ENCODE measurements at regions not wholly inside any gene's neighbourhood (a gene's known extent, or its start where the extent isn't known, plus 50 kb on each side); places are given as distances from the start of the nearest gene placed in this dataset.

GRCh38 chr13:103324641-103325040 is 258.4 kb upstream of the SLC10A2 start:
- no peak for DNase-seq (ENCODE audit: low read depth, low spot score)
- WGBS (ENCODE audit: insufficient coverage, insufficient read length), result no CpG with 5 or more reads among the region's 2 CpGs
- Histone ChIP-seq H3K27ac (ENCODE audit: low read length) (no peak overlapping the region), H3K4me1 (ENCODE audit: control insufficient read depth, insufficient read depth, low read length) (no peaks in the 10 kb centered on the region), H3K27me3 (ENCODE audit: control insufficient read depth, insufficient read depth, low read length) (no peaks in the 10 kb centered on the region), H3K9me3 (ENCODE audit: control insufficient read depth, insufficient read depth, low read length) (no peaks in the 10 kb centered on the region), H3K36me3 (ENCODE audit: control insufficient read depth, insufficient read depth, low read length) (no peaks in the 10 kb centered on the region), H3K4me3 (ENCODE audit: low read length) (no peak overlapping the region)

GRCh38 chr13:103315711-103316110 is 249.5 kb upstream of the SLC10A2 start:
- no peak overlapping the region for H3K27ac ChIP-seq (ENCODE audit: low read length)
- no peaks in the 10 kb centered on the region for H3K27me3 ChIP-seq (ENCODE audit: control insufficient read depth, insufficient read depth, low read length)
- no CpG with 5 or more reads among the region's 2 CpGs for WGBS (ENCODE audit: insufficient coverage, insufficient read length)
- H3K9me3 ChIP-seq (ENCODE audit: control insufficient read depth, insufficient read depth, low read length), result no peaks in the 10 kb centered on the region
- H3K36me3 ChIP-seq (ENCODE audit: control insufficient read depth, insufficient read depth, low read length), result no peaks in the 10 kb centered on the region
- H3K4me1 ChIP-seq (ENCODE audit: control insufficient read depth, insufficient read depth, low read length), result no peaks in the 10 kb centered on the region
- H3K4me3 ChIP-seq (ENCODE audit: low read length), result no peak overlapping the region
- no peak for DNase-seq (ENCODE audit: low read depth, low spot score)

- Histone ChIP-seq H3K27me3 (ENCODE audit: control insufficient read depth, insufficient read depth, low read length) (no peaks in the 10 kb centered on the region), H3K4me3 (ENCODE audit: low read length) (no peak overlapping the region), H3K9me3 (ENCODE audit: control insufficient read depth, insufficient read depth, low read length) (no peaks in the 10 kb centered on the region), H3K27ac (ENCODE audit: low read length) (no peak overlapping the region), H3K36me3 (ENCODE audit: control insufficient read depth, insufficient read depth, low read length) (no peaks in the 10 kb centered on the region), H3K4me1 (ENCODE audit: control insufficient read depth, insufficient read depth, low read length) (no peaks in the 10 kb centered on the region)
- no CpG with 5 or more reads among the region's 2 CpGs for WGBS (ENCODE audit: insufficient coverage, insufficient read length)
- no peak for DNase-seq (ENCODE audit: low read depth, low spot score)
Observed at GRCh38 chr13:103312467-103312866, 246.2 kb upstream of the SLC10A2 start.

GRCh38 chr13:103308667-103309066 is 242.4 kb upstream of the SLC10A2 start:
- H3K36me3 ChIP-seq (ENCODE audit: control insufficient read depth, insufficient read depth, low read length), result no peaks in the 10 kb centered on the region
- no CpG with 5 or more reads among the region's 4 CpGs for WGBS (ENCODE audit: insufficient coverage, insufficient read length)
- H3K27ac ChIP-seq (ENCODE audit: low read length), result no peak overlapping the region
- H3K9me3 ChIP-seq (ENCODE audit: control insufficient read depth, insufficient read depth, low read length), result no peaks in the 10 kb centered on the region
- peaks cover 2% of the 10 kb centered on the region; the same call in 1 of the 2 replicates for H3K4me1 ChIP-seq (ENCODE audit: control insufficient read depth, insufficient read depth, low read length)
- no peaks in the 10 kb centered on the region for H3K27me3 ChIP-seq (ENCODE audit: control insufficient read depth, insufficient read depth, low read length)
- H3K4me3 ChIP-seq (ENCODE audit: low read length), result no peak overlapping the region
- DNase-seq (ENCODE audit: low read depth, low spot score), result no peak

- Histone ChIP-seq H3K4me1 (ENCODE audit: control insufficient read depth, insufficient read depth, low read length) (peaks cover 2% of the 10 kb centered on the region; the same call in 1 of the 2 replicates), H3K9me3 (ENCODE audit: control insufficient read depth, insufficient read depth, low read length) (no peaks in the 10 kb centered on the region), H3K4me3 (ENCODE audit: low read length) (no peak overlapping the region), H3K36me3 (ENCODE audit: control insufficient read depth, insufficient read depth, low read length) (no peaks in the 10 kb centered on the region), H3K27ac (ENCODE audit: low read length) (no peak overlapping the region), H3K27me3 (ENCODE audit: control insufficient read depth, insufficient read depth, low read length) (no peaks in the 10 kb centered on the region)
- WGBS (ENCODE audit: insufficient coverage, insufficient read length), result 100% methylated on average over 1 of the region's 7 CpGs
- DNase-seq (ENCODE audit: low read depth, low spot score), result no peak
Observed at GRCh38 chr13:103306163-103306562, 239.9 kb upstream of the SLC10A2 start.

GRCh38 chr13:103303078-103303651 is 236.9 kb upstream of the SLC10A2 start:
- Histone ChIP-seq H3K4me1 (ENCODE audit: control insufficient read depth, insufficient read depth, low read length) (peaks cover 2% of the 10 kb centered on the region; the same call in 1 of the 2 replicates), H3K9me3 (ENCODE audit: control insufficient read depth, insufficient read depth, low read length) (no peaks in the 10 kb centered on the region), H3K4me3 (ENCODE audit: low read length) (no peak overlapping the region), H3K27me3 (ENCODE audit: control insufficient read depth, insufficient read depth, low read length) (no peaks in the 10 kb centered on the region), H3K27ac (ENCODE audit: low read length) (no peak overlapping the region), H3K36me3 (ENCODE audit: control insufficient read depth, insufficient read depth, low read length) (no peaks in the 10 kb centered on the region)
- no peak for DNase-seq (ENCODE audit: low read depth, low spot score)
- no CpG with 5 or more reads among the region's 4 CpGs for WGBS (ENCODE audit: insufficient coverage, insufficient read length)

GRCh38 chr13:103302676-103303075 is 236.5 kb upstream of the SLC10A2 start:
- no peak overlapping the region for H3K27ac ChIP-seq (ENCODE audit: low read length)
- H3K4me3 ChIP-seq (ENCODE audit: low read length), result no peak overlapping the region
- H3K4me1 ChIP-seq (ENCODE audit: control insufficient read depth, insufficient read depth, low read length), result peaks cover 2% of the 10 kb centered on the region; the same call in 1 of the 2 replicates
- no peaks in the 10 kb centered on the region for H3K27me3 ChIP-seq (ENCODE audit: control insufficient read depth, insufficient read depth, low read length)
- no CpG with 5 or more reads among the region's 3 CpGs for WGBS (ENCODE audit: insufficient coverage, insufficient read length)
- no peaks in the 10 kb centered on the region for H3K9me3 ChIP-seq (ENCODE audit: control insufficient read depth, insufficient read depth, low read length)
- H3K36me3 ChIP-seq (ENCODE audit: control insufficient read depth, insufficient read depth, low read length), result no peaks in the 10 kb centered on the region
- no peak for DNase-seq (ENCODE audit: low read depth, low spot score)

- peak; percentile 29 for DNase-seq (ENCODE audit: low read depth, low spot score)
Observed at GRCh38 chr13:103299079-103299478, 232.9 kb upstream of the SLC10A2 start.

GRCh38 chr13:103297083-103297482 is 230.9 kb upstream of the SLC10A2 start:
- no peaks in the 10 kb centered on the region for H3K27me3 ChIP-seq (ENCODE audit: control insufficient read depth, insufficient read depth, low read length)
- DNase-seq (ENCODE audit: low read depth, low spot score), result no peak
- H3K4me1 ChIP-seq (ENCODE audit: control insufficient read depth, insufficient read depth, low read length), result no peaks in the 10 kb centered on the region
- no peaks in the 10 kb centered on the region for H3K9me3 ChIP-seq (ENCODE audit: control insufficient read depth, insufficient read depth, low read length)
- no peak overlapping the region for H3K27ac ChIP-seq (ENCODE audit: low read length)
- WGBS (ENCODE audit: insufficient coverage, insufficient read length), result no CpG with 5 or more reads among the region's 2 CpGs
- no peak overlapping the region for H3K4me3 ChIP-seq (ENCODE audit: low read length)
- no peaks in the 10 kb centered on the region for H3K36me3 ChIP-seq (ENCODE audit: control insufficient read depth, insufficient read depth, low read length)

More at GRCh38 chr13:103299079-103299478, 232.9 kb upstream of the SLC10A2 start:
- Histone ChIP-seq H3K27ac (ENCODE audit: low read length) (no peak overlapping the region), H3K36me3 (ENCODE audit: control insufficient read depth, insufficient read depth, low read length) (no peaks in the 10 kb centered on the region), H3K4me3 (ENCODE audit: low read length) (no peak overlapping the region), H3K9me3 (ENCODE audit: control insufficient read depth, insufficient read depth, low read length) (no peaks in the 10 kb centered on the region), H3K4me1 (ENCODE audit: control insufficient read depth, insufficient read depth, low read length) (no peaks in the 10 kb centered on the region), H3K27me3 (ENCODE audit: control insufficient read depth, insufficient read depth, low read length) (no peaks in the 10 kb centered on the region)
- no CpG with 5 or more reads among the region's 3 CpGs for WGBS (ENCODE audit: insufficient coverage, insufficient read length)

- Histone ChIP-seq H3K27ac (ENCODE audit: low read length) (no peak overlapping the region), H3K4me1 (ENCODE audit: control insufficient read depth, insufficient read depth, low read length) (no peaks in the 10 kb centered on the region; the same call in 1 of the 2 replicates), H3K27me3 (ENCODE audit: control insufficient read depth, insufficient read depth, low read length) (no peaks in the 10 kb centered on the region), H3K9me3 (ENCODE audit: control insufficient read depth, insufficient read depth, low read length) (no peaks in the 10 kb centered on the region), H3K4me3 (ENCODE audit: low read length) (no peak overlapping the region), H3K36me3 (ENCODE audit: control insufficient read depth, insufficient read depth, low read length) (peaks cover 2% of the 10 kb centered on the region; the same call in 1 of the 2 replicates)
- WGBS (ENCODE audit: insufficient coverage, insufficient read length), result no CpG with 5 or more reads among the region's 3 CpGs
- DNase-seq (ENCODE audit: low read depth, low spot score), result no peak
Observed at GRCh38 chr13:103291798-103292572, 225.8 kb upstream of the SLC10A2 start.

Data from iPS DF 6.9 (cell line).